A673 (cell line): ENCODE measurements at regions not wholly inside any gene's neighbourhood (a gene's known extent, or its start where the extent isn't known, plus 50 kb on each side); places are given as distances from the start of the nearest gene placed in this dataset.

Experiments used
- CTCF ChIP-seq: fragments of 300-800, 200-600 bp; sonication (generic); conservative IDR thresholded peaks from 2 replicates; pipeline ENCODE4 v1.5.1; 2017; ENCODE audit warnings: low read depth, mild to moderate bottlenecking, antibody characterized with exemption, low read length, moderate library complexity, mixed read lengths
- EZH2 ChIP-seq: fragments of 200-600 bp; sonication (generic); IDR thresholded peaks from 2 replicates; pipeline ENCODE4 v1.6.1; 2017; ENCODE audit warnings: borderline replicate concordance, low read depth, mild to moderate bottlenecking, mixed read lengths, antibody characterized with exemption, low read length; ENCODE audit not compliant: poor library complexity, severe bottlenecking

GRCh38 chr14:25602106-25602505, 552.2 kb upstream of the STXBP6 start:
- no peak for TF ChIP-seq CTCF
- TF ChIP-seq EZH2, result no peak
